Keratinocyte (primary cell): ENCODE measurements at regions not wholly inside any gene's neighbourhood (a gene's known extent, or its start where the extent isn't known, plus 50 kb on each side); places are given as distances from the start of the nearest gene placed in this dataset.

ENCODE experiments used
- DNase-seq: peaks from one replicate; pipeline ENCODE4 v3.0.0-alpha.2; 2011; ENCODE audit warnings: low read depth, missing footprints, low spot score
- FAIRE-seq: peaks from 2 replicates; lab custom pipeline; 2011; peaks lifted over from hg19 to GRCh38; lab: Jason Lieb, UNC
- H2AFZ ChIP-seq: 2 replicates; pipeline ENCODE4 v1.6.0; 2012; ENCODE audit warnings: low read length, control low read depth, inconsistent platforms; ENCODE audit not compliant: control insufficient read depth
- H3K27ac ChIP-seq: 2 replicates; pipeline ENCODE4 v1.5.1; 2011; ENCODE audit warnings: low read length; ENCODE audit not compliant: control insufficient read depth, insufficient read depth
- H3K27me3 ChIP-seq: 3 replicates; pipeline ENCODE4 v1.6.0; 2011; ENCODE audit warnings: low read length; ENCODE audit not compliant: control insufficient read depth, insufficient read depth; ENCODE audit errors: extremely low read depth
- H3K36me3 ChIP-seq, 2 experiments: 2 replicates in 1 of 2; 3 replicates in 1 of 2; pipeline ENCODE4 v1.5.1; 2011; ENCODE audit warnings: low read length in 2 of 2, mild to moderate bottlenecking in 1 of 2; ENCODE audit not compliant: control insufficient read depth in 2 of 2, insufficient read depth in 2 of 2; ENCODE audit errors: extremely low read depth in 1 of 2
- H3K4me1 ChIP-seq: 3 replicates; pipeline ENCODE4 v1.5.1; 2011; ENCODE audit warnings: low read length; ENCODE audit not compliant: control insufficient read depth, insufficient read depth; ENCODE audit errors: extremely low read depth
- H3K4me2 ChIP-seq: 3 replicates; pipeline ENCODE4 v1.6.0; 2011; ENCODE audit warnings: low read depth, low read length; ENCODE audit not compliant: control insufficient read depth, insufficient read depth; ENCODE audit errors: extremely low read depth
- H3K4me3 ChIP-seq, 3 experiments: fragments of 200-600 bp in 1 of 3; sonication (generic) in 1 of 3; 2 replicates in 2 of 3; 3 replicates in 1 of 3; pipeline ENCODE4 v1.5.1; 2011 to 2016; ENCODE audit warnings: low read length in 3 of 3, mild to moderate bottlenecking in 3 of 3, control low read depth in 2 of 3, inconsistent platforms in 1 of 3, low read depth in 1 of 3, mixed read lengths in 1 of 3, mixed run types in 1 of 3, moderate library complexity in 1 of 3; ENCODE audit not compliant: control insufficient read depth in 2 of 3, insufficient read depth in 2 of 3; ENCODE audit errors: extremely low read depth in 1 of 3
- H3K79me2 ChIP-seq: 2 replicates; pipeline ENCODE4 v1.6.0; 2012; ENCODE audit warnings: low read length; ENCODE audit not compliant: control insufficient read depth, insufficient read depth
- H3K9ac ChIP-seq: 3 replicates; pipeline ENCODE4 v1.6.0; 2011; ENCODE audit warnings: low read length; ENCODE audit not compliant: control insufficient read depth, insufficient read depth; ENCODE audit errors: extremely low read depth
- H3K9me1 ChIP-seq: 3 replicates; pipeline ENCODE4 v1.6.0; 2011; ENCODE audit warnings: low read length; ENCODE audit not compliant: control insufficient read depth, insufficient read depth; ENCODE audit errors: extremely low read depth
- H3K9me3 ChIP-seq: 2 replicates; pipeline ENCODE4 v1.5.1; 2012; ENCODE audit warnings: low read depth, low read length; ENCODE audit not compliant: control insufficient read depth
- H4K20me1 ChIP-seq: 3 replicates; pipeline ENCODE4 v1.6.0; 2011; ENCODE audit warnings: low read length; ENCODE audit not compliant: control insufficient read depth, insufficient read depth; ENCODE audit errors: extremely low read depth
- EZH2 ChIP-seq: IDR thresholded peaks from one replicate; pipeline ENCODE4 v1.6.1; 2012; ENCODE audit warnings: inconsistent platforms, mild to moderate bottlenecking, low read length, moderate library complexity
- dilution Hi-C: fragments of 300-500 bp; cut with MboI; formaldehyde crosslinking; loops from one replicate; pipeline ENCODE4 v1.7.0; 2020; ENCODE audit warnings: low sequenced_read_pairs; ENCODE audit not compliant: extremely low pct_ligation_motif_present
- TF ChIP-seq, protein P1 (sequence below), 3 experiments: IDR thresholded peaks in 1 of 3; conservative IDR thresholded peaks in 1 of 3; optimal IDR thresholded peaks in 1 of 3; 2 replicates in 2 of 3; 3 replicates in 1 of 3; pipeline versions ENCODE3 to v1.5.1; 2011; ENCODE audit warnings: low read length in 3 of 3, mild to moderate bottlenecking in 3 of 3, moderate library complexity in 2 of 3, control low read depth in 1 of 3, inconsistent platforms in 1 of 3; ENCODE audit not compliant: insufficient read depth in 2 of 3; ENCODE audit errors: extremely low read depth in 1 of 3

DNA sequence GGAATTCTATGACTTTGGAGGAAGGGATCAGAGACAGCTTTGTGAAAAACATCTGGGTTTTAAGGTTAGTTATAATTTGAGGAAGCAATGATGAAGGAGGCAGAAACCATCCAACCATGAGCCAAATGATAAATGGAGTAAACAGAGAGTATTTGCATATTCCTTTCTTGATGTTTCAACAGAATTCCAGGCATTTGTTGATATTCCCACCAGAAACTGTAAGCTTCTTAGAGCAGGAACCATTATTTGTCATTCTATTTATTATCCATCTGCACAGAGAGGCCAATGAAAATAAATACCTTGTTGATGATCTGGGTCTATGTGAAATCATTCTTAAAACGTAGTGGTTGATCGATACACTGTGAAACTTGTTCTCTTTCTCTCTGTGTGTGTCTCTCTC, 715.3 kb downstream of the INHBA start:
- Histone ChIP-seq H3K9ac (no peak overlapping the region), H3K9me1 (no peaks in the 10 kb centered on the region), H3K4me2 (no peak overlapping the region), H3K4me3 (no peak overlapping the region), H4K20me1 (no peaks in the 10 kb centered on the region), H3K4me1 (no peaks in the 10 kb centered on the region), H3K79me2 (no peaks in the 10 kb centered on the region), H3K27me3 (no peaks in the 10 kb centered on the region), H3K36me3 (no peaks in the 10 kb centered on the region), H2AFZ (no peak overlapping the region), H3K27ac (no peak overlapping the region), H3K9me3 (no peaks in the 10 kb centered on the region)
- TF ChIP-seq, protein P1, sequence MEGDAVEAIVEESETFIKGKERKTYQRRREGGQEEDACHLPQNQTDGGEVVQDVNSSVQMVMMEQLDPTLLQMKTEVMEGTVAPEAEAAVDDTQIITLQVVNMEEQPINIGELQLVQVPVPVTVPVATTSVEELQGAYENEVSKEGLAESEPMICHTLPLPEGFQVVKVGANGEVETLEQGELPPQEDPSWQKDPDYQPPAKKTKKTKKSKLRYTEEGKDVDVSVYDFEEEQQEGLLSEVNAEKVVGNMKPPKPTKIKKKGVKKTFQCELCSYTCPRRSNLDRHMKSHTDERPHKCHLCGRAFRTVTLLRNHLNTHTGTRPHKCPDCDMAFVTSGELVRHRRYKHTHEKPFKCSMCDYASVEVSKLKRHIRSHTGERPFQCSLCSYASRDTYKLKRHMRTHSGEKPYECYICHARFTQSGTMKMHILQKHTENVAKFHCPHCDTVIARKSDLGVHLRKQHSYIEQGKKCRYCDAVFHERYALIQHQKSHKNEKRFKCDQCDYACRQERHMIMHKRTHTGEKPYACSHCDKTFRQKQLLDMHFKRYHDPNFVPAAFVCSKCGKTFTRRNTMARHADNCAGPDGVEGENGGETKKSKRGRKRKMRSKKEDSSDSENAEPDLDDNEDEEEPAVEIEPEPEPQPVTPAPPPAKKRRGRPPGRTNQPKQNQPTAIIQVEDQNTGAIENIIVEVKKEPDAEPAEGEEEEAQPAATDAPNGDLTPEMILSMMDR (optimal IDR thresholded peaks at IDR 0.05 in 1 of 3, IDR thresholded peaks at IDR 0.05 in 1 of 3, conservative IDR thresholded peaks at IDR 0.05 in 1 of 3; ENCODE audit: extremely low read depth in 1 of 3, insufficient read depth in 2 of 3, low read length in 3 of 3): no peak
- TF ChIP-seq EZH2: no peak
- dilution Hi-C loops: no loop called here
- DNase-seq (no peak), FAIRE-seq (no peak)

DNA sequence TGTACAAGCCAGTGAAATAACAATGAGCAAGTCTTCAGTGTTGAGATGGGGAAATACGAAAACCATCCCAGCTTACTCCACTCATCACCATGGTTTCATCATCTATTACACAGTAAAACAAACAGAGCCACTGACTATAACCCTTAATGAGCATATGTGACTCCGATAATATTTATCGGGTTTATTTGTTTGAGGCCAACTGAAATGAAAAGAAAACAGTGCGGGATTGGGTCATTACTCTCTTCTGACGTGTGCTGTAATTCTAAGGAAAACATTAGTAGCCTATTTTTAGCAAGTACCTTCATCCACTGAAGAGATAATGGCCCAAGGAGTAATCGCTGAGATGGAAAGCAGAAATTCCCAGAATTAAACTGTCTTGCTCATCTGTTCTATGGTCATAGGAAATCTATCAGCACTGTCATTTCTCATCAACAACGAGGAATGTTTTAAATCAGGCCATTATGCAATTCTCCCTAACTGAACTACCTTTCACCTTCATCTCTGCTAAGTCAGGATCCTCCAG, 716.5 kb downstream of the INHBA start:
- Histone ChIP-seq H3K9ac (no peak overlapping the region), H3K4me3 (no peak overlapping the region), H3K79me2 (no peaks in the 10 kb centered on the region), H3K27me3 (no peaks in the 10 kb centered on the region), H3K9me1 (no peaks in the 10 kb centered on the region), H3K27ac (no peak overlapping the region), H3K9me3 (no peaks in the 10 kb centered on the region), H3K36me3 (no peaks in the 10 kb centered on the region), H3K4me1 (no peaks in the 10 kb centered on the region), H2AFZ (no peak overlapping the region), H4K20me1 (no peaks in the 10 kb centered on the region), H3K4me2 (no peak overlapping the region)
- DNase-seq: no peak
- TF ChIP-seq, protein P1 (optimal IDR thresholded peaks at IDR 0.05 in 1 of 3, IDR thresholded peaks at IDR 0.05 in 1 of 3, conservative IDR thresholded peaks at IDR 0.05 in 1 of 3; ENCODE audit: extremely low read depth in 1 of 3, insufficient read depth in 2 of 3, low read length in 3 of 3): no peak
- no peak for TF ChIP-seq EZH2
- dilution Hi-C loops: no loop called here
- FAIRE-seq: no peak
